HuH-7 (cell line): ENCODE measurements at regions not wholly inside any gene's neighbourhood (a gene's known extent, or its start where the extent isn't known, plus 50 kb on each side); places are given as distances from the start of the nearest gene placed in this dataset.

Experiments
- DNase-seq: peaks from one replicate; pipeline ENCODE4 v3.0.0; 2011; ENCODE audit warnings: low spot score

DNA sequence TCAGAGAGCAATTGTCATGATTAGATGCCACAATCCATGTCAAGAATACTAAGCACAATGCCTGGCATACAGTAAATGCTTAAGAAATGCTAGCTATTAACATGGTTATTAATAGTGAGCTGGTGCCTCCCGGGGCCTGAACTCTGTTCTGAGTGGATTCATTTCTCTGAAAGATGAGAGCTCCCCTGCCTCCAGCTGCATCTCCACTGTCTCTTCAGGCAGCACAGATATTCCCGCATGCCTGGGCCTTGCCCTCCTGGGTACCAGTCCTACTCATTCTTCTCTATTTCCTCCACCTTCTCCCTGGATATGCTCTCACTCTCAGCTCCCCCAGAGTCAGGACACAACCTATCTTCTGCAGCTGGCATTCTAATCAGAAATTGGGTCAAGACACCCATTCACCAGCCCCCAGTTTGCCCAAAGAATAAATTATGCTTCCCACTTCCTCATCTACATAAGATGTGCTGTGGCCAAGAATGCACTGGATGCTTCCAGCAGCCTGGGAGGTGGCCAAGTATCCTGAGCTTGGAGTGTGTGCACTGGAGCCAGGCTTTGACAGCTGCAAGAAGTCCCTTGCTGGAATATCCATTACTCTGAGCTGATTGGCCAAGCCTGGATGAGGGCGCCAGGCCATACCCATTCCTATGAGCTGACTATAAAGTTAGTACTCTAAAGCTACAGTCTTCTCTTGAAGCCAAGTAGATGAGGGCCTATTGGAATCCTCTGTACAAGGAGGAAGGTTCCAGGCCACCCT, 669.0 kb downstream of the ACTL7B start:
- no peak for DNase-seq

DNA sequence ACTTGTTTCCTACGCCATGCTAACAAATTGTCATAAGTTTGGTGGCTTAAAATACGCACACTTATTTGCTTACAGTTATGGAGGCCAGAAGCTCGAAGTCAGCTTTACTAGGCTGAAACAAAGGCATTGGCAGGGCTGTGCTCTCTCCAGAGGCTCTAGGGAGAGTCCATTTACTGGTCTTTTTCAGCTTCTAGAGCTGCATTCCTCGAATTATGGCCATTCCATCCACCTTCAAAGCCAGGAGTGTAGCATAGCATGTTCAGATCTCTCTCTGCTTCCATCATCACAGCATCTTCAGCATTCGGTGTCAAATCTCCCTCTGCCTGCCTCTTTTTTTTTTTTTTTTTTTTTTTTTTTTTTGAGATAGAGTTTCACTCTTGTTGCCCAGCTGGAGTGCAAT, 670.2 kb downstream of the ACTL7B start:
- DNase-seq, result no peak

DNA sequence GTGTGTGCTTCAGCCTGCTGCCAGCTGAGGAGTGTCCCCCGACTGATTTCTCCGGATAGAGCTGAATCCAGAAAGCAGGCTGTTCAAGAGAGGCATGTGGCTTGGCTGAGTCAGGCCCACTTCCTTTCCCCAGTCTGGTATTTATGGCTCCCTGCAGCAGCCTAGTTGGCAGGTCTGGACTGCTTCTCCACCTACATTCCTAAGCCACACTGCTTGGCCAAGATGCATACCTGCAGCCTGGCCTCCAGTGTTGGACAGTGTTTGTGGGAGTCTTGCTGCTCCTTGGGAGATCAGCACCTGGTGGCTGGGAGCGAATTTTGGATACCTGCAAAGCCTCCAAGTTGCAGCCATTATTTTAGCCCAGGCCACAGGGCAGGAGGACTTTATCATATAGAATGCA, 670.8 kb downstream of the ACTL7B start:
- no peak for DNase-seq

DNA sequence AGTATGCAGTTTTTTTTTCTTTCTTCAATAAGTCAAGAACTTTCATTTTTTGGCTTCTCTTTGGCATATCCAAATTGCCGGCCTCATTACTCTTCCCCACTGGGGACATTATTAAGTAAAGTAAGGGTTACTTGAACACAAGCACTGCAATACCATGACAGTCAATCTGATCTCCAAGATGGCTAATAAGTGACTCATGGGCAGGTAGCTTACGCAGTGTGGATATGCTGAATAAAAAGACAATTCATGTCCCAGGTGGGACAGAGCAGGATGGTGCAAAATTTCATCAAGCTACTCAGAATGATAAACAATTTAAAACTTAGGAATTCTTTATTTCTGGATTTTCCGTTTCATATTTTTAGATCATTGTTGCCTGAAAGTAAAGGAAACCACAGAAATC, 671.8 kb downstream of the ACTL7B start:
- no peak for DNase-seq

DNA sequence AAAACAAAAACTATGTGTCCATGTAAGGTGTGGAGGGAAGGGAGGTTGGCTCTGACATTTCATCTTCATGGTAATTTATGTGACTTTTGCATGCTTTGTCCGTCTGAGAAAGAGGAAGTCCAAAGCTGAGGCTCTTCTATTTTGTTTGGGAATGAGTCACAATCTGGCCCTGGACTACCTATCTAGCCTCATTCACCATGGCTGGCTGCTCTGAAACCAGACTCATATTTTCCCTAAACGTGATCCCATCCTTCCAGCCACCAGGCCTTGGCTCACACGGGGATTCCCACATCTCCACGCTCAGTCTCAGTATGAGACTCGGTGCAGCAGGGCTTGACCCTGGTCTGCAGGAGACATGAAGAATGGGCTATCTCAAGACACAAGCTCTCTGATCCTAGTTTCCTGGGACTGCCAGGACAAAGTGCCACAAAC, 672.8 kb downstream of the ACTL7B start:
- DNase-seq, result no peak

- DNase-seq, result no peak
These were observed 673.5 kb downstream of the ACTL7B start for GRCh38 chr9:108182270-108182669.

- DNase-seq, result no peak
These were observed 674.3 kb downstream of the ACTL7B start for GRCh38 chr9:108181441-108181840.

- DNase-seq, result no peak
These were observed 675.2 kb downstream of the ACTL7B start for GRCh38 chr9:108180541-108180940.

GRCh38 chr9:108178318-108178717, 677.5 kb downstream of the ACTL7B start:
- DNase-seq, result no peak

GRCh38 chr9:108168236-108168850, 678.8 kb upstream of the KLF4 start:
- no peak for DNase-seq

DNA sequence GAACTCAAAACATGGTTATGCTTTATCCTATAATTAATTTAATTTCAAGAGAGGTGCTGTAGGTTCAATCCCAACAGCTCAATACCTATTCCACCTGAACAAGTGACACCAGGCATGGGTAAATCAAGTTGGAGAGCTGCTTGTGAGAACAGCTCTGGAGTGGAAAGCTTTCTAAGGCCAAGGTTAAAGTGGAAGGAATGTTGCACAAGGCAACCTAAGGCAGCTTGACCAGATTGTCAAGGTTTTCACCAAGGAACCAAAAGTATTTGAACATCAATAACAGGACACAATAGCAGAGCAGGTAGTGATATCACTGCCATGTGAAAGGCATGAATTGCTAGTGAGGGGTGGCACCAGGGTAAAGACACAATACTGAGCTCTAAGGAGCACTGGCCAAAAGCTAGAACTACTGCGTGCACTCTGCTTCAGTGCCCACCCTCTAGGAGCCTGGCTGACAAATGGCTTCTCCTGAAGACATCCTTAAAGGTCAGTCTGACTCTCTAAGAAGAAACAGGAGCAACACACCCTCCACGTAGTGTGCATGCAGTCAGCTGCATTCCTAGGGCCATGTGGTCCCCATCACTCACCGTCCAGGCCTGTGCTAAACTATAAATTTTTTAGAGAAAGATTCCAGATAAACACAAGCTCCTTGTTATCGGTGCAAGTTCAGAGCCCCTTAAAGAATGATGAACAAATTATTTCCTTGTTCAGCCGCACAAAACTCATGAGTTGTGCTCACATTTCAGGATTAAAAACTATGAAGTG, 677.7 kb upstream of the KLF4 start:
- no peak for DNase-seq

DNA sequence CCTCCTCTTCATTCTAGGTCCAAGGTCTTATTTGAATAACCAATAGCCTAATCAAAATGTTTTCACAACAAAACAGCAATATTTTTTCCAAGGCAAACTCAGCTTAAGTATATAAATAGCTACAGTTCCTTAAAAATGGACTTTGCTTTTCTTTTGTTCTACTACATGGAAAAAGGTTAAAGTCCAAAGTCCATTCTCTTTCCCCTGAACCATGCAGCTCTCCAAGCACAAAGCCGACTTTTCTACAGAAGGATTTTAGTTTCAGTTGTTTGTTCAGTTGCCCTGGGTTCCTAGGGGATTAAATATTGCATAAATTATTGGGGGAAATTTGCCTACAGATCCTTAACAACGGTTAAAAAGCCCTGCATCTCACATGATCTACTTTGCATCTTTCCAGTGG, 677.0 kb upstream of the KLF4 start:
- no peak for DNase-seq

- DNase-seq, result no peak
These were observed 673.9 kb upstream of the KLF4 start for GRCh38 chr9:108163321-108164005.

DNA sequence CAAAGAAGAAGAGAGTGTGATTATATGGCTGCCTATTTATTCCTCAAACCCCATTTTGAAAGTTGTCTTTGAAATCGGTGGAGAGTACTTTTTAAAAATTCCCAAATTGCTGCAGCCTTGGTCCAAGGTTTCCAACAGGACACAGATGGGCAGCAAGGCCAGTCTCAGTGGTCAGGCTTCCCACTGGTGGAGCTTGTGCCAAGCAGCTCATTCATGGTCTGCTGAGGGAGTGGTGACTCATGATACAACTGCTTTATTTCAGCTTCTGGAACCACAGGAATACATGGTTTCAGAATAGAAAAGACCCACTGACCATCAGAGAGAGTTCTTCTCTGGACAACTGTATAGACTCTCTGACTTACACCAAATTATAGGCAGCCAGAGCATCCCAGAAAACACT, 673.1 kb upstream of the KLF4 start:
- no peak for DNase-seq

DNA sequence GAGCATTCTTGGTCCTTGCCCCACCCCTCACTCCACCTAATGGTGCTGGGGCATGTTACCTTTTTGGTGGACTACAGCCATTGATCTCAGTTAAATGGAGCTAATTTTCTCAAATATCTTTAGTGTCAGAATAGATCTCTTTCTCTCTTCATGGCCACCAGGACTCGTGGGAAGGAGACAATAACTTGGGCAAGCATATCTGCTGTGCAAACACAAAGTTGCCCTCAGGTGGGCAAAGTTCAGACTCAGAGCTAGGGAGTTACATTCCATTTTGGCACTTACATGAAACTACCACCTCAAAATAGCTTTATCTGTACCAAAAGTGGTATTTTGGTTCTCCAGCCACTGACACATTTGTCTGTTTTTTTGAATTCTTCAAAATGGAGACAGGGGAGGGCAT, 671.9 kb upstream of the KLF4 start:
- no peak for DNase-seq

GRCh38 chr9:108160706-108161355, 671.3 kb upstream of the KLF4 start:
- no peak for DNase-seq

GRCh38 chr9:108160039-108160438, 670.5 kb upstream of the KLF4 start:
- no peak for DNase-seq

- DNase-seq, result no peak
These were observed 668.8 kb upstream of the KLF4 start for GRCh38 chr9:108158236-108158995.

DNA sequence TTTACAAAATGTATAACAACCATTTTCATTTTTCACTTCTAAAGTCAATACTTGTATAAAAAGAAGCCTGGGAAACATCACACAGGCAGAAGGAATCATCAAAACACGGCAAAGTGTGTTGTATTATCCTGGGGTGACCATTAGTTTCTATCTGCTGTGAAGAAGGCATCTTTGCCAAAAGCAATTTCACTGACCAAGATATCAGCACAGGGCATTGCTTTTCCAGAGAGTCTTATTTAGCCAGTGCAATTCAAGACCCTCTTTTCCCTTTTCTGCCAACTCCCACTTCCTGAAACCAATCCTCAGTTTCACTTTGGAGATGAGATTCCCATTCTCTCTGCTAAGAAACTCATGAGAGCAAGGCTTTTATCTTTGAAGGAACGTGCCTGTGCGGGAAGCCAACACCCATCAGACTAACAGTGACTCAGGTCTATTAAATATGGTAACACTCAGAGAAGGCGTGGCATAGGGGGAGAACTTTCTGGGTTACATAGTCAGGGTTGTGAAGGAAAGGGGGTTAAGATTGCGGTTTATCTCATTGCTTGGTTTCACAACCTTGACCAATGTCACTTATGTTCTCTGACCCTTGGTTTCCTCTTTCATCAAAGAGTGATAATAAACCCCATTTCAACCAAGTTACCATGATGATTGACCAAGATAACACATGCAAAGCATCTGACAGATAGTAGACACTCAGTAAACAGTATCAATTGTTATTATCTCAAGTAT, 666.9 kb upstream of the KLF4 start:
- DNase-seq, result peak; percentile 21

DNA sequence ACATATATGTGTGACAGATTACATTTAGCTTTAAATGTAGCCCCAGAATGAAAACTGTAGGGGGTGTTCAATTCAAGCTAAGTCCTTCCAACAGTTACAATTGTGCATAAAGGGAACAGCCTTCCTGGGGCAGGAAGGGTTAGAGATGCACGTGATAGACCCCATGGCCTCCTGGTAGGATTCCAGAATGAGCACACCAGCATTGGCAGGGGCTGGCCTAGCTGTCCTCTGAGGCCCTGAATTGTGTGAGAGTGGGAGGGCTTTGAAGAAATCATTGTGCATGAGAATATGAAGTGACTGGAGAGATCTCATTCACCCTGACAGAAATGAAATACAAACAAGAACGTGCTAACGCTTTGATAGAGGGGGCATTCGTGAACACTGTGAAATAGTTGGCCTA, 663.8 kb upstream of the KLF4 start:
- DNase-seq, result no peak
